Adrenal gland (tissue), 9 donors: ENCODE measurements at regions not wholly inside any gene's neighbourhood (a gene's known extent, or its start where the extent isn't known, plus 50 kb on each side); places are given as distances from the start of the nearest gene placed in this dataset.

Source experiments
- DNase-seq, 7 donors: peaks; one replicate each; pipeline ENCODE4 v3.0.0-alpha.2; 2019 to 2020
- H3K27ac ChIP-seq, 5 donors: fragments of 200-600 bp; sonication (generic) in 4 of 5; 1 replicate in 3 of 5; 2 replicates in 2 of 5; pipeline versions ENCODE4 v1.5.1 to v1.8.0; 2016 to 2020; ENCODE audit warnings: mild to moderate bottlenecking in 1 of 5
- H3K27me3 ChIP-seq: fragments of 200-600 bp; 2 replicates; pipeline ENCODE4 v1.8.0; 2021
- H3K36me3 ChIP-seq, 2 donors: fragments of 200-600 bp; replicated peaks in 1 of 2; 1 replicate in 1 of 2; 2 replicates in 1 of 2; pipeline versions ENCODE4 v1.5.1 to v1.8.0; 2018 to 2022
- H3K4me1 ChIP-seq, 2 donors: fragments of 200-600 bp; replicated peaks in 1 of 2; 1 replicate in 1 of 2; 2 replicates in 1 of 2; pipeline versions ENCODE4 v1.5.1 to v1.8.0; 2018 to 2021
- H3K4me3 ChIP-seq, 4 donors: fragments of 200-600 bp; sonication (generic) in 3 of 4; one replicate each; pipeline ENCODE4 v1.5.1; 2016 to 2018
- H3K9me3 ChIP-seq, 3 donors: fragments of 200-600 bp; sonication (generic) in 1 of 3; replicated peaks in 1 of 3; 1 replicate in 2 of 3; 2 replicates in 1 of 3; pipeline versions ENCODE4 v1.5.1 to v1.8.0; 2016 to 2021
- POLR2A ChIP-seq, 2 donors: fragments of 450-650 bp; IDR thresholded peaks; one replicate each; pipeline ENCODE4 v1.6.1; 2017; ENCODE audit warnings: antibody characterized with exemption in 2 of 2, mild to moderate bottlenecking in 2 of 2, moderate library complexity in 1 of 2
- WGBS, 4 donors: extraction: QIAGEN DNeasy Blood & Tissue Kit in 2 of 4; methylation state at CpG; one replicate each; pipeline versions ENCODE4 v1.1.5 to v1.1.7; 2013 to 2017; 5-methylcytosine and 5-hydroxymethylcytosine counted together
- intact Hi-C, 2 donors: fragments of 100-400 bp; cut with DNase I; formaldehyde crosslinking; loops; one replicate each; pipeline versions ENCODE4 v1.14.1 to v1.15.0; 2022 to 2023
- TF ChIP-seq, protein P1 (sequence below), 6 experiments: fragments of 450-650 bp in 4 of 6; fragments of 200-600 bp in 2 of 6; sonication (generic) in 1 of 6; IDR thresholded peaks; 1 replicate in 5 of 6; 2 replicates in 1 of 6; pipeline versions ENCODE4 v1.5.1 to v1.8.0; 2016 to 2021; ENCODE audit warnings: antibody characterized with exemption in 6 of 6, mild to moderate bottlenecking in 2 of 6, moderate library complexity in 1 of 6
- donor health status: healthy with polysubstance abuse.
- donor health status: Bipolar disorder and iron deficiency.
- donor health status: DM: yes; HTN: yes; CAD: no.
- donor health status: DM: no; HTN: no; CAD: no.
- donor health status: DM: no; HTN: no; CAD: no.

DNA sequence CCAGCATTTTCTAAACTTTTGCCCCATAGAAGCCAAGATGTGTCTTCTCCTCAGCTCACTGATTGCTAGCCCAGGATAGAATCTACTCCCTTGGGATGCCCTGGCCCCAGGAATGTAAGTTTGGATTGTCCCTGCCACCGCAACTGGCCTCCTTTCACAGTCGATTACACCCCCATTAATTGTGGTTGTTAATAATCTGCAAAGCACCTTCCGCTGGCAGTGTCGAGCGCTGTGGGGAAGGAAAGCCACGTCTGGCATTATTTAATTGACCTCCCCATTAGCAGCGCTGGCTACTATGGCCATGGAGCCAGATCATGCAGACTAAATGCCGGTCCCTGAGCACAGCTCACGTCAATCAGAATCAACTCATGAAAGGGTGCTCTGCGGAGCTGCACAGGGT lies 597.3 kb upstream of the PLXNA2 start:
- H3K27ac ChIP-seq = no peak overlapping the region
- no peak overlapping the region for H3K4me3 ChIP-seq
- TF ChIP-seq, protein P1, sequence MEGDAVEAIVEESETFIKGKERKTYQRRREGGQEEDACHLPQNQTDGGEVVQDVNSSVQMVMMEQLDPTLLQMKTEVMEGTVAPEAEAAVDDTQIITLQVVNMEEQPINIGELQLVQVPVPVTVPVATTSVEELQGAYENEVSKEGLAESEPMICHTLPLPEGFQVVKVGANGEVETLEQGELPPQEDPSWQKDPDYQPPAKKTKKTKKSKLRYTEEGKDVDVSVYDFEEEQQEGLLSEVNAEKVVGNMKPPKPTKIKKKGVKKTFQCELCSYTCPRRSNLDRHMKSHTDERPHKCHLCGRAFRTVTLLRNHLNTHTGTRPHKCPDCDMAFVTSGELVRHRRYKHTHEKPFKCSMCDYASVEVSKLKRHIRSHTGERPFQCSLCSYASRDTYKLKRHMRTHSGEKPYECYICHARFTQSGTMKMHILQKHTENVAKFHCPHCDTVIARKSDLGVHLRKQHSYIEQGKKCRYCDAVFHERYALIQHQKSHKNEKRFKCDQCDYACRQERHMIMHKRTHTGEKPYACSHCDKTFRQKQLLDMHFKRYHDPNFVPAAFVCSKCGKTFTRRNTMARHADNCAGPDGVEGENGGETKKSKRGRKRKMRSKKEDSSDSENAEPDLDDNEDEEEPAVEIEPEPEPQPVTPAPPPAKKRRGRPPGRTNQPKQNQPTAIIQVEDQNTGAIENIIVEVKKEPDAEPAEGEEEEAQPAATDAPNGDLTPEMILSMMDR (IDR thresholded peaks at IDR 0.05) = no peak
- no peak for TF ChIP-seq POLR2A (IDR thresholded peaks at IDR 0.05)
- no peaks in the 10 kb centered on the region for H3K27me3 ChIP-seq
- intact Hi-C loops = no loop called here
- no peaks in the 10 kb centered on the region for H3K36me3 ChIP-seq
- no peaks in the 10 kb centered on the region for H3K9me3 ChIP-seq
- 83 to 86% (median 86%) methylated on average over 7 to 10 of the region's 10 CpGs for WGBS, 4 donors
- H3K4me1 ChIP-seq = no peaks in the 10 kb centered on the region
- no peak for DNase-seq

DNA sequence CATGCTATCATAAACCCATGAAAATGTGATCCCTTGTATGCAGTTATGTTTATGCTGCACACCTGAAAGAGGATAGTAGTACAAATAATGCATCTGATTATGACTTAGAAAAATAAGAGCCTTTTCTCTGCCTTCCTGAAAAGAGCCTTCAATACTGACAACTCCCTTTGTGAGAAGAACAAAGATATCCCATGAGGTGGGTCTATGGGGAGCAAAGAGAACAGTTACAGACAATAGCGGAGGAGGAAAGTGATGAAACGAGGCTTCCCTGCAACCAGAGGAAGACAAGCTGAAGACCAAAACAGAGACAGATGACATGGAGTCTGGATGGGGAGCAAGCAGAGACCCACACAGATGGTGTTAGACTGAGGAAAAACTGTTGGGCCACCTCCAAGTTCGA lies 598.3 kb upstream of the PLXNA2 start:
- Histone ChIP-seq H3K9me3 (no peaks in the 10 kb centered on the region), H3K4me1 (no peaks in the 10 kb centered on the region), H3K4me3 (no peak overlapping the region), H3K27ac (no peak overlapping the region), H3K27me3 (no peaks in the 10 kb centered on the region), H3K36me3 (no peaks in the 10 kb centered on the region)
- no peak for TF ChIP-seq POLR2A (IDR thresholded peaks at IDR 0.05)
- TF ChIP-seq, protein P1 (IDR thresholded peaks at IDR 0.05) = no peak
- no peak for DNase-seq
- WGBS, 4 donors = 75 to 92% (median 81%) methylated on average over 3 of the region's 3 CpGs
- intact Hi-C loops = no loop called here

DNA sequence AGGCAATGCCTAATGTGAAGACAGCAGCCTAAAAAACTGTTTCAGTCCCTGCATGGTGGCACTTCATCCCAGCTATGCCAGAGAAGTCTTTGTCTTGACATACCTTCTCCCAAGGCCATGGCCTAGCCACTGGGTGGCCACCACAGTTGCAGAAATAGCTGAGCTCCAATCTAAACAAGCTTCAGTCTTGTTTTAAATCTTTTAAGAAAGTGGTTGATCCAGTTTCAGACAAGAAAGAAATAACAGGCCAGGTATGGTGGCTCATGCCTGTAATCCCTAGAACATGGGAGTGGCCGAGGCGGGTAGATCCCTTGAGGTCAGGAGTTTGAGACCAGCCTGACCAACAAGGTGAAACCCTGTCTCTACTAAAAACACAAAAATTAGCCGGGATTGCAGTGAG lies 600.0 kb upstream of the PLXNA2 start:
- TF ChIP-seq, protein P1 (IDR thresholded peaks at IDR 0.05) = no peak
- TF ChIP-seq POLR2A (IDR thresholded peaks at IDR 0.05) = no peak
- H3K4me3 ChIP-seq = no peak overlapping the region
- no peaks in the 10 kb centered on the region for H3K4me1 ChIP-seq
- no peak overlapping the region for H3K27ac ChIP-seq
- no peak for DNase-seq
- no peaks in the 10 kb centered on the region for H3K36me3 ChIP-seq
- WGBS, 4 donors = 83 to 96% (median 91%) methylated on average over 3 of the region's 3 CpGs
- no peaks in the 10 kb centered on the region for H3K27me3 ChIP-seq
- no peaks in the 10 kb centered on the region for H3K9me3 ChIP-seq
- intact Hi-C loops = no loop called here

DNA sequence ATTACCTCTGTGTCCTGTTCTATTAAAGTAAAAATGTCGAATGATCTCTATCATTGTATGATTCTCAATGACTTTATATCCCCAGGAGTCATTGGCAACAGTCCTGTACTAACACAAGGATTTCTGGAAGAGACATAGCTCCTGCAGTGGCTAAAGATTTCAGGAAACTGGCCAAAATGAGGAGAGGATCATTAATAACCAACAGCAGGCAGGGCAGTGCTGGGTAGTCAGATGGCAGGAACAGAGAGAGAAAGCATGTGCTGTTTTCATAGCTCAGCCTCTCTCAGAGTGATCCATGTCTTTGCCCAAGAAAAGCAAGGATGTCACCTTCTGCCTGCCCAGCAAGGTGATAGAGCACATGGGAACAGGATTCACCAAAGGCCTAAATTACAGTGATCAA lies 604.7 kb upstream of the PLXNA2 start:
- DNase-seq = no peak
- Histone ChIP-seq H3K27ac (no peak overlapping the region), H3K4me3 (no peak overlapping the region), H3K27me3 (no peaks in the 10 kb centered on the region), H3K4me1 (no peaks in the 10 kb centered on the region), H3K9me3 (no peaks in the 10 kb centered on the region), H3K36me3 (no peaks in the 10 kb centered on the region)
- WGBS, 4 donors = 74 to 91% (median 79%) methylated on average over 1 of the region's 1 CpG
- TF ChIP-seq POLR2A (IDR thresholded peaks at IDR 0.05) = no peak
- TF ChIP-seq, protein P1 (IDR thresholded peaks at IDR 0.05) = no peak
- intact Hi-C loops = no loop called here
